GM23248 (cell line): ENCODE measurements at regions not wholly inside any gene's neighbourhood (a gene's known extent, or its start where the extent isn't known, plus 50 kb on each side); places are given as distances from the start of the nearest gene placed in this dataset.

Experiments used
- DNase-seq: peaks from one replicate; pipeline ENCODE4 v3.0.0-alpha.2; 2015
- H2AFZ ChIP-seq: fragments of 200-600 bp; sonication (generic); 2 replicates; pipeline ENCODE4 v1.6.1; 2016; ENCODE audit warnings: antibody characterized with exemption
- H3F3A ChIP-seq: fragments of 200-600 bp; sonication (generic); 2 replicates; pipeline ENCODE4 v1.6.1; 2016; ENCODE audit warnings: mild to moderate bottlenecking, antibody characterized with exemption, mixed run types; ENCODE audit not compliant: insufficient read depth
- H3K27ac ChIP-seq: fragments of 200-600 bp; sonication (generic); 2 replicates; pipeline ENCODE4 v1.5.1; 2016; ENCODE audit warnings: mild to moderate bottlenecking
- H3K27me3 ChIP-seq: fragments of 200-600 bp; sonication (generic); replicated peaks from 2 replicates; pipeline ENCODE4 v1.6.1; 2016; ENCODE audit warnings: mild to moderate bottlenecking; ENCODE audit not compliant: insufficient read depth
- H3K36me3 ChIP-seq: fragments of 200-600 bp; sonication (generic); 2 replicates; pipeline ENCODE4 v1.6.1; 2016; ENCODE audit warnings: low read depth, mild to moderate bottlenecking
- H3K4me1 ChIP-seq: fragments of 200-600 bp; sonication (generic); 2 replicates; pipeline ENCODE4 v1.6.1; 2016; ENCODE audit warnings: mild to moderate bottlenecking; ENCODE audit not compliant: insufficient read depth
- H3K4me2 ChIP-seq: fragments of 200-600 bp; sonication (generic); one replicate; pipeline ENCODE4 v1.6.1; 2016; ENCODE audit warnings: mild to moderate bottlenecking; ENCODE audit not compliant: unreplicated experiment
- H3K4me3 ChIP-seq: fragments of 200-600 bp; sonication (generic); 2 replicates; pipeline ENCODE4 v1.5.1; 2016; ENCODE audit warnings: mild to moderate bottlenecking
- H3K79me2 ChIP-seq: fragments of 200-600 bp; sonication (generic); 2 replicates; pipeline ENCODE4 v1.6.1; 2016; ENCODE audit warnings: mild to moderate bottlenecking; ENCODE audit not compliant: insufficient read depth
- H3K9ac ChIP-seq: fragments of 200-600 bp; sonication (generic); 2 replicates; pipeline ENCODE4 v1.6.1; 2016; ENCODE audit warnings: mild to moderate bottlenecking
- H3K9me2 ChIP-seq: fragments of 200-600 bp; sonication (generic); 2 replicates; pipeline ENCODE4 v1.6.1; 2016; ENCODE audit warnings: mixed run types, mild to moderate bottlenecking, moderate library complexity; ENCODE audit not compliant: insufficient read depth
- H3K9me3 ChIP-seq: fragments of 200-600 bp; sonication (generic); one replicate; pipeline ENCODE4 v1.6.1; 2017; ENCODE audit warnings: low read depth
- H4K20me1 ChIP-seq: fragments of 200-600 bp; sonication (generic); 2 replicates; pipeline ENCODE4 v1.6.0; 2016; ENCODE audit not compliant: insufficient read depth
- EZH2 ChIP-seq: fragments of 200-600 bp; sonication (generic); IDR thresholded peaks from 2 replicates; pipeline ENCODE4 v1.6.1; 2018; ENCODE audit warnings: antibody characterized with exemption, mild to moderate bottlenecking; ENCODE audit not compliant: insufficient read depth, poor library complexity, severe bottlenecking
- EZH2phosphoT487 ChIP-seq: fragments of 200-600 bp; sonication (generic); IDR thresholded peaks from 2 replicates; pipeline ENCODE4 v1.6.1; 2018; ENCODE audit warnings: antibody characterized with exemption, moderate library complexity, mild to moderate bottlenecking, low read depth; ENCODE audit not compliant: insufficient read depth
- WGBS, 2 experiments: methylation state at CpG; one replicate each; pipeline ENCODE4 v1.1.6; 2015 to 2017; ENCODE audit warnings: low lambda C conversion rate in 2 of 2, low coverage in 1 of 2; ENCODE audit errors: missing lambda C conversion rate in 2 of 2; 5-methylcytosine and 5-hydroxymethylcytosine counted together
- in situ Hi-C: fragments of 300-500 bp; cut with MboI; formaldehyde crosslinking; loops from 2 replicates; pipeline ENCODE4 v1.15.0; 2020

DNA sequence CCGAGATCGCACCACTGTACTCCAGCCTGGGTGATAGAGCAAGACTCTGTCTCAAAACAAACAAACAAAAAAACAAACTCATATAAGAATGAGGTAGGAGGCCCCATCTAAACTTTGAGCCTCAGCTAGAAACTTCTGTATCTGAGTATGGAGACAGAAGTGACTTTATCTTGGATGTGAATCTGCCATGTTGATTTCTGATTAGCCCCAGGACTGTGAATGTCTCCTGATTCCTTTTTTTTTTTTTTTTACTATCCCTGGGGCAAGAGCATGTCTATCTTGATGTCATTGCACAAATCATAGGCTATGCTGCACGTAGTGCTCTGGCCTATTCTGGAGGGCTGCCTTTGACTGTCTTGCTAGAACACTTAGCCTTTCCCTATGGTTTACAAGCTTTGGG is 211.0 kb downstream of the PTPRU start:
- Histone ChIP-seq H3K9me2 (no peaks in the 10 kb centered on the region), H4K20me1 (no peaks in the 10 kb centered on the region), H3K9me3 (no peaks in the 10 kb centered on the region), H3K27ac (no peak overlapping the region), H3K4me3 (no peak overlapping the region), H3K9ac (no peak overlapping the region), H3K36me3 (no peaks in the 10 kb centered on the region), H3K4me2 (no peak overlapping the region), H2AFZ (no peak overlapping the region), H3K27me3 (peaks cover 4% of the 10 kb centered on the region; the same call in 1 of the 2 replicates), H3K79me2 (no peaks in the 10 kb centered on the region), H3K4me1 (no peaks in the 10 kb centered on the region), H3F3A (no peaks in the 10 kb centered on the region)
- WGBS, 2 experiments, result 32 to 44% methylated on average over 3 of the region's 3 CpGs
- in situ Hi-C loops, result no loop called here
- no peak for DNase-seq
- no peak for TF ChIP-seq EZH2phosphoT487
- TF ChIP-seq EZH2, result no peak

- Histone ChIP-seq H3K4me2 (no peak overlapping the region), H3K9me3 (no peaks in the 10 kb centered on the region), H3K9me2 (no peaks in the 10 kb centered on the region), H3K79me2 (no peaks in the 10 kb centered on the region), H3F3A (no peaks in the 10 kb centered on the region), H4K20me1 (no peaks in the 10 kb centered on the region), H3K36me3 (no peaks in the 10 kb centered on the region), H3K27me3 (peaks cover 23% of the 10 kb centered on the region), H3K4me1 (no peaks in the 10 kb centered on the region), H2AFZ (no peak overlapping the region), H3K9ac (no peak overlapping the region), H3K27ac (no peak overlapping the region), H3K4me3 (no peak overlapping the region)
- DNase-seq, result no peak
- in situ Hi-C loops, result no loop called here
- 41 to 45% methylated on average over 13 of the region's 13 CpGs for WGBS, 2 experiments
- TF ChIP-seq EZH2phosphoT487 (no peak), EZH2 (no peak)
Observed at GRCh38 chr1:29444782-29445729, 208.7 kb downstream of the PTPRU start.

DNA sequence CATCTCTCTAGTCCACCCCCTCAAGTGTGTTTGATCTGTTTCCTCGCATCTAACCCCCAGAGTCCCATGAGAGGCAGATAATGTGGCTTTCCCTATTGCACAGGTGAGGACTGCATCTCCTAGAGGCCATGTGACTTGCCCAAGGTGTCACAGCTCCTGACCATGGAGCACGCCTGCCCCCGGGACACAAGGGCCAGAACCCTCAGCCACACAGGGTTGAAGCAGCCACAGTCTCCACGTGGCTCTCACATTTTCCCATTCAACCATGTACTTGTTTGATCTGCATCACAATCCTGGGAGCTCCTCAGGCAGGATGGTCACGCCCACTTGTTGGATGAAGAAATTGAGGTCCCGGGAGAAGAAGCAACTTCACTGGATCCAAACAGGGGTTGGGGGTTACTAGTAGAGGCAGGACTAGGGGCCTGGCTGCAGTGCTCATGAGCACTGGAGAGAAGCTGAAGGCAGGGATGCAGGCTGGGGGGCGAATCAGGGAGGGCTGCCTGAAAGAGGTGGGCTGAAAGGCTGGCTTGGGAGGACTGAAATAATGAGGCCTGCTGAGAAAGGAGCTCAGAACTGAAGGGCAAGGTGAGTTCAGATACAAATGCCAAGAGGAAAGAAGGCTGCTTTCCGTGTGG is 207.9 kb downstream of the PTPRU start:
- no peaks in the 10 kb centered on the region for H3F3A ChIP-seq
- in situ Hi-C loops, result no loop called here
- H4K20me1 ChIP-seq, result no peaks in the 10 kb centered on the region
- H3K27me3 ChIP-seq, result peaks cover 31% of the 10 kb centered on the region
- no peak overlapping the region for H3K27ac ChIP-seq
- H3K4me3 ChIP-seq, result no peak overlapping the region
- no peak overlapping the region for H3K4me2 ChIP-seq
- H2AFZ ChIP-seq, result no peak overlapping the region
- no peaks in the 10 kb centered on the region for H3K36me3 ChIP-seq
- H3K4me1 ChIP-seq, result no peaks in the 10 kb centered on the region
- H3K9me2 ChIP-seq, result no peaks in the 10 kb centered on the region
- TF ChIP-seq EZH2, result no peak
- TF ChIP-seq EZH2phosphoT487, result no peak
- no peak overlapping the region for H3K9ac ChIP-seq
- DNase-seq, result no peak
- H3K79me2 ChIP-seq, result no peaks in the 10 kb centered on the region
- no peaks in the 10 kb centered on the region for H3K9me3 ChIP-seq
- 31 to 38% methylated on average over 8 of the region's 8 CpGs for WGBS, 2 experiments

- Histone ChIP-seq H2AFZ (no peak overlapping the region), H3K9me2 (no peaks in the 10 kb centered on the region), H3F3A (no peaks in the 10 kb centered on the region), H3K79me2 (no peaks in the 10 kb centered on the region), H3K4me1 (no peaks in the 10 kb centered on the region), H3K4me2 (no peak overlapping the region), H3K9me3 (no peaks in the 10 kb centered on the region), H3K36me3 (no peaks in the 10 kb centered on the region), H4K20me1 (no peaks in the 10 kb centered on the region), H3K27me3 (peaks cover 34% of the 10 kb centered on the region), H3K27ac (no peak overlapping the region), H3K9ac (no peak overlapping the region), H3K4me3 (no peak overlapping the region)
- in situ Hi-C loops, result no loop called here
- DNase-seq, result no peak
- no peak for TF ChIP-seq EZH2
- no peak for TF ChIP-seq EZH2phosphoT487
- 44 to 45% methylated on average over 10 of the region's 10 CpGs for WGBS, 2 experiments
Observed at GRCh38 chr1:29441916-29442668, 205.8 kb downstream of the PTPRU start.
